Liver (tissue), 8 donors: ENCODE measurements at regions not wholly inside any gene's neighbourhood (a gene's known extent, or its start where the extent isn't known, plus 50 kb on each side); places are given as distances from the start of the nearest gene placed in this dataset.

Source experiments
- DNase-seq: peaks from one replicate; pipeline ENCODE4 v3.0.0-alpha.2; 2017; ENCODE audit warnings: low spot score
- H3K27ac ChIP-seq, 2 donors: one replicate each; pipeline ENCODE4 v1.7.0; 2013; ENCODE audit warnings: inconsistent platforms in 2 of 2, low read length in 2 of 2, control low read depth in 1 of 2, low read depth in 1 of 2, mild to moderate bottlenecking in 1 of 2
- H3K27me3 ChIP-seq, 4 donors: one replicate each; pipeline versions ENCODE4 v1.6.1 to v1.7.0; 2013; ENCODE audit warnings: low read length in 3 of 4, inconsistent platforms in 1 of 4, mild to moderate bottlenecking in 1 of 4, moderate library complexity in 1 of 4; ENCODE audit not compliant: control insufficient read depth in 4 of 4, insufficient read depth in 4 of 4
- H3K36me3 ChIP-seq, 4 donors: one replicate each; pipeline versions ENCODE4 v1.6.1 to v1.7.0; 2013; ENCODE audit warnings: low read length in 3 of 4, mild to moderate bottlenecking in 3 of 4, low read depth in 1 of 4, moderate library complexity in 1 of 4; ENCODE audit not compliant: control insufficient read depth in 4 of 4, insufficient read depth in 3 of 4
- H3K4me1 ChIP-seq, 4 donors: one replicate each; pipeline versions ENCODE4 v1.6.1 to v1.7.0; 2013; ENCODE audit warnings: low read length in 3 of 4, mild to moderate bottlenecking in 3 of 4, moderate library complexity in 1 of 4; ENCODE audit not compliant: control insufficient read depth in 4 of 4, insufficient read depth in 4 of 4
- H3K4me3 ChIP-seq, 3 donors: one replicate each; pipeline versions ENCODE4 v1.6.1 to v1.7.0; 2013; ENCODE audit warnings: low read length in 3 of 3, control low read depth in 1 of 3, low read depth in 1 of 3, mild to moderate bottlenecking in 1 of 3
- H3K9ac ChIP-seq, 2 donors: one replicate each; pipeline ENCODE4 v1.7.0; 2013; ENCODE audit warnings: low read length in 2 of 2, mild to moderate bottlenecking in 2 of 2, moderate library complexity in 2 of 2, control low read depth in 1 of 2, low read depth in 1 of 2
- H3K9me3 ChIP-seq, 4 donors: one replicate each; pipeline versions ENCODE4 v1.6.1 to v1.7.0; 2013; ENCODE audit warnings: low read length in 3 of 4; ENCODE audit not compliant: control insufficient read depth in 4 of 4
- ATF3 ChIP-seq: IDR thresholded peaks from 2 replicates; pipeline ENCODE4 v1.6.1; 2016; ENCODE audit warnings: antibody characterized with exemption
- CTCF ChIP-seq: fragments of 150-350 bp; IDR thresholded peaks from 2 replicates; pipeline ENCODE4 v1.5.1; 2017; ENCODE audit warnings: improper control_type of control experiment, low read depth, low read length; ENCODE audit not compliant: missing input control
- EGR1 ChIP-seq, 2 donors: IDR thresholded peaks; 2 replicates each; pipeline ENCODE4 v1.6.1; 2016 to 2018; ENCODE audit warnings: antibody characterized with exemption in 2 of 2, low read depth in 2 of 2
- FOXA1 ChIP-seq: IDR thresholded peaks from 2 replicates; pipeline ENCODE4 v1.6.1; 2016; ENCODE audit warnings: antibody characterized with exemption
- FOXA2 ChIP-seq: IDR thresholded peaks from 2 replicates; pipeline ENCODE4 v1.6.1; 2016; ENCODE audit warnings: antibody characterized with exemption
- GABPA ChIP-seq, 2 donors: IDR thresholded peaks in 1 of 2; conservative IDR thresholded peaks in 1 of 2; 2 replicates each; pipeline ENCODE4 v1.6.1; 2016; ENCODE audit warnings: antibody characterized with exemption in 2 of 2, mild to moderate bottlenecking in 1 of 2, moderate library complexity in 1 of 2
- HNF4A ChIP-seq, 2 donors: conservative IDR thresholded peaks; 2 replicates each; pipeline ENCODE4 v1.6.1; 2016; ENCODE audit warnings: antibody characterized with exemption in 2 of 2, mild to moderate bottlenecking in 2 of 2
- JUND ChIP-seq, 2 donors: IDR thresholded peaks; 2 replicates each; pipeline ENCODE4 v1.6.1; 2016; ENCODE audit warnings: antibody characterized with exemption in 2 of 2
- MAX ChIP-seq: IDR thresholded peaks from 2 replicates; pipeline ENCODE4 v1.6.1; 2016; ENCODE audit warnings: antibody characterized with exemption
- NR2F2 ChIP-seq: IDR thresholded peaks from 2 replicates; pipeline ENCODE4 v1.6.1; 2016; ENCODE audit warnings: antibody characterized with exemption
- RAD21 ChIP-seq, 2 donors: IDR thresholded peaks; 2 replicates each; pipeline ENCODE4 v1.6.1; 2016; ENCODE audit warnings: antibody characterized with exemption in 2 of 2, mild to moderate bottlenecking in 2 of 2
- REST ChIP-seq: IDR thresholded peaks from 2 replicates; pipeline ENCODE4 v1.6.1; 2016; ENCODE audit warnings: antibody characterized with exemption, mild to moderate bottlenecking
- RXRA ChIP-seq, 2 donors: IDR thresholded peaks; 2 replicates each; pipeline ENCODE4 v1.6.1; 2017 to 2018; ENCODE audit warnings: antibody characterized with exemption in 2 of 2, mild to moderate bottlenecking in 1 of 2
- SP1 ChIP-seq: IDR thresholded peaks from 2 replicates; pipeline ENCODE4 v1.6.1; 2018; ENCODE audit warnings: antibody characterized with exemption, mild to moderate bottlenecking
- TAF1 ChIP-seq: conservative IDR thresholded peaks from 2 replicates; pipeline ENCODE4 v1.6.1; 2016; ENCODE audit warnings: antibody characterized with exemption, mild to moderate bottlenecking
- ZBTB33 ChIP-seq: IDR thresholded peaks from 2 replicates; pipeline ENCODE4 v1.6.1; 2016; ENCODE audit warnings: antibody characterized with exemption
- WGBS: extraction: QIAGEN DNeasy Blood & Tissue Kit; methylation state at CpG from one replicate; pipeline ENCODE4 v1.1.7; 2013; 5-methylcytosine and 5-hydroxymethylcytosine counted together
- donor health status: healthy.
- donor health status: healthy.
- donor health status: healthy.
- donor health status: healthy.
- donor health status: healthy.

- no peaks in the 10 kb centered on the region for H3K36me3 ChIP-seq
- no peaks in the 10 kb centered on the region for H3K27me3 ChIP-seq
- 73% methylated on average over 7 of the region's 7 CpGs for WGBS
- H3K9ac ChIP-seq, result no peak overlapping the region
- no peak overlapping the region for H3K27ac ChIP-seq
- TF ChIP-seq GABPA (IDR thresholded peaks at IDR 0.05 in 1 of 2, conservative IDR thresholded peaks at IDR 0.05 in 1 of 2) (no peak), REST (no peak), EGR1 (IDR thresholded peaks at IDR 0.05; ENCODE audit: low read depth in 2 of 2) (no peak), ATF3 (no peak), SP1 (no peak), FOXA2 (no peak), MAX (no peak), HNF4A (conservative IDR thresholded peaks at IDR 0.05) (no peak), RXRA (IDR thresholded peaks at IDR 0.05) (no peak), JUND (IDR thresholded peaks at IDR 0.05) (no peak), RAD21 (IDR thresholded peaks at IDR 0.05) (no peak)
- DNase-seq, result no peak
- H3K9me3 ChIP-seq, result no peaks in the 10 kb centered on the region
- no peak overlapping the region for H3K4me3 ChIP-seq
- no peaks in the 10 kb centered on the region for H3K4me1 ChIP-seq
Observed at GRCh38 chr2:145563741-145564615, 1044.1 kb upstream of the ZEB2 start.

- no peaks in the 10 kb centered on the region for H3K9me3 ChIP-seq
- TF ChIP-seq ATF3, result no peak
- TF ChIP-seq HNF4A (conservative IDR thresholded peaks at IDR 0.05), result no peak
- TF ChIP-seq CTCF, result no peak
- TF ChIP-seq FOXA1, result no peak
- TF ChIP-seq NR2F2, result no peak
- no peak for TF ChIP-seq REST
- TF ChIP-seq RXRA (IDR thresholded peaks at IDR 0.05), result no peak
- TF ChIP-seq ZBTB33, result no peak
- TF ChIP-seq TAF1, result no peak
- no peak for TF ChIP-seq RAD21 (IDR thresholded peaks at IDR 0.05)
- no peak for TF ChIP-seq JUND (IDR thresholded peaks at IDR 0.05)
- no peak for TF ChIP-seq MAX
- H3K4me3 ChIP-seq, result no peak overlapping the region
- H3K9ac ChIP-seq, result no peak overlapping the region
- no peaks in the 10 kb centered on the region for H3K36me3 ChIP-seq
- no peak overlapping the region for H3K27ac ChIP-seq
- no peaks in the 10 kb centered on the region for H3K27me3 ChIP-seq
- H3K4me1 ChIP-seq, result no peaks in the 10 kb centered on the region
- 79% methylated on average over 3 of the region's 3 CpGs for WGBS
- DNase-seq, result no peak
Observed at GRCh38 chr2:145561152-145561551, 1041.2 kb upstream of the ZEB2 start.
